ENCODE measurements at regions not wholly inside any gene's neighbourhood (a gene's known extent, or its start where the extent isn't known, plus 50 kb on each side); places are given as distances from the start of the nearest gene placed in this dataset.

DNA sequence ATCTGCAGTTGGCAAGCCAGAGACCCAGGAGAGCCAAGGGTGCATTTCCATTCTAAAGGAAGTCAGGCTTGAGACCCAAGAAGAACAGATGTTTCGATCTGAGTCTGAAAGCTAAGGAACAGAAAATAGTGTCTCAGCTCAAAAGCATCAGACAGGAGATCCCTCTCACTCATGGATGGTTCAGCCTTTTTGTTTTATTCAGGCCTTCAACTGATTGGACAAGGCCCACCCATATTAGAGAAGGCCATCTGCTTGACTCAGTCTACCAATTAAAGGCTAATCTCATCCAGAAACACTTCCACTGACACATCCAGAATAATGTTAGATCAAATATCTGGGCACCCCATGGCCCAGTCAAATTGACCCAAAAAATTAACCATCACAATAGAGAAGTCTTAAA, 255.0 kb downstream of the TXNL1 start:
- no peak for TF ChIP-seq SUZ12 (IDR thresholded peaks at IDR 0.05; ENCODE audit: extremely low read depth, insufficient read depth, insufficient read length)
- no peak for TF ChIP-seq ZNF274 (IDR thresholded peaks at IDR 0.05; ENCODE audit: low read depth, low read length)
- TF ChIP-seq YY1 (IDR thresholded peaks at IDR 0.05; ENCODE audit: insufficient read depth, insufficient read length): no peak

DNA sequence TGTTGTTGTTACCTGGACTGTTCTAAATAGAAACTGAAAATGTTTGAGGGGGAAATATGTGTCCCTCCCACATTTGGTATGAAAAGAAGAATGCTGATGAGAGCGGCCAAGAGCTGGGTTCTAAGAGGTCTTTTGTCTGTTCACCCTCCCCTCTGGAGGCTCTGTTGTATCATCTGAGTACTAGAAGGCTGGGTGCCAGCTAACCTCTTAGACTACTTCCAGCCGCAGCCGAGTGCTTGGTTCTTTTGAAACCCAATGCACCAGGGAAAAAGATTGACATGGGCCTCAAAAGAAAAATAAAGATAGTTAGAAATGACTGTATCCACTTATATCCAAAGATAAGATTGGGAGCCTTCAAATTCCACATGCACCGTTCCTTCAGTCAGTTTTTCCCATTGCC, 255.9 kb downstream of the TXNL1 start:
- no peaks in the 10 kb centered on the region for H3K4me1 ChIP-seq (ENCODE audit: insufficient read depth, insufficient read length)
- no peaks in the 10 kb centered on the region for H3K36me3 ChIP-seq (ENCODE audit: insufficient read depth, insufficient read length, low read length)
- no peak overlapping the region for H3K9ac ChIP-seq (ENCODE audit: insufficient read length, low read depth)
- no peaks in the 10 kb centered on the region for H3K27me3 ChIP-seq (ENCODE audit: insufficient read depth, insufficient read length)
- TF ChIP-seq YY1 (IDR thresholded peaks at IDR 0.05; ENCODE audit: insufficient read depth, insufficient read length): no peak
- TF ChIP-seq ZNF274 (IDR thresholded peaks at IDR 0.05; ENCODE audit: low read depth, low read length): no peak
- TF ChIP-seq SUZ12 (IDR thresholded peaks at IDR 0.05; ENCODE audit: extremely low read depth, insufficient read depth, insufficient read length): no peak
- no peaks in the 10 kb centered on the region for H3K9me3 ChIP-seq (ENCODE audit: insufficient read depth, low read length)
- no peak overlapping the region for H3K4me3 ChIP-seq (ENCODE audit: insufficient read length, low read depth)
- DNase-seq (ENCODE audit: low read depth, low spot score): no peak

More for the DNA sequence above, 255.0 kb downstream of the TXNL1 start:
- Histone ChIP-seq H3K27me3 (ENCODE audit: insufficient read depth, insufficient read length) (no peaks in the 10 kb centered on the region), H3K9me3 (ENCODE audit: insufficient read depth, low read length) (no peaks in the 10 kb centered on the region), H3K4me3 (ENCODE audit: insufficient read length, low read depth) (no peak overlapping the region), H3K9ac (ENCODE audit: insufficient read length, low read depth) (no peak overlapping the region), H3K4me1 (ENCODE audit: insufficient read depth, insufficient read length) (no peaks in the 10 kb centered on the region), H3K36me3 (ENCODE audit: insufficient read depth, insufficient read length, low read length) (no peaks in the 10 kb centered on the region)
- DNase-seq (ENCODE audit: low read depth, low spot score): no peak

DNA sequence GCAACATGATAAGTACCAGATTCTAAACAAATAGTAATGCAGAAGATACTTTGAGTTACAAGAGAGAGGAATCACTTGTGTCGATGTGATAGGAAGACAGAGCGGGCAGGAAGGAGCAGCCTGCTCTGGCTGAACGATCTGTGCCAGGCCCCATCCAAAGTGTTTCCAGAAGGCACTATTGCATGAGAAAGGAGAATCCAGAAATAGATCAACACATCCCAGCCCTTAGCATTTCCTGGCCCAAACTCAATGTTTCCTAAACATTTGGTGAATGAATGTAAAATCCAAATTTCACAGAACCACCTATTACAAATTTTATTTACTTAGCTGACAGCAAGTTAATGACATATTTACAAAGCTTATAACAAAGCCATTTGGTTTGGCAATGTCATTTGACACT, 257.2 kb downstream of the TXNL1 start:
- no peaks in the 10 kb centered on the region for H3K36me3 ChIP-seq (ENCODE audit: insufficient read depth, insufficient read length, low read length)
- TF ChIP-seq SUZ12 (IDR thresholded peaks at IDR 0.05; ENCODE audit: extremely low read depth, insufficient read depth, insufficient read length): no peak
- TF ChIP-seq ZNF274 (IDR thresholded peaks at IDR 0.05; ENCODE audit: low read depth, low read length): no peak
- TF ChIP-seq YY1 (IDR thresholded peaks at IDR 0.05; ENCODE audit: insufficient read depth, insufficient read length): no peak
- H3K9me3 ChIP-seq (ENCODE audit: insufficient read depth, low read length): no peaks in the 10 kb centered on the region
- H3K9ac ChIP-seq (ENCODE audit: insufficient read length, low read depth): no peak overlapping the region
- no peaks in the 10 kb centered on the region for H3K4me1 ChIP-seq (ENCODE audit: insufficient read depth, insufficient read length)
- no peaks in the 10 kb centered on the region for H3K27me3 ChIP-seq (ENCODE audit: insufficient read depth, insufficient read length)
- no peak for DNase-seq (ENCODE audit: low read depth, low spot score)
- no peak overlapping the region for H3K4me3 ChIP-seq (ENCODE audit: insufficient read length, low read depth)

DNA sequence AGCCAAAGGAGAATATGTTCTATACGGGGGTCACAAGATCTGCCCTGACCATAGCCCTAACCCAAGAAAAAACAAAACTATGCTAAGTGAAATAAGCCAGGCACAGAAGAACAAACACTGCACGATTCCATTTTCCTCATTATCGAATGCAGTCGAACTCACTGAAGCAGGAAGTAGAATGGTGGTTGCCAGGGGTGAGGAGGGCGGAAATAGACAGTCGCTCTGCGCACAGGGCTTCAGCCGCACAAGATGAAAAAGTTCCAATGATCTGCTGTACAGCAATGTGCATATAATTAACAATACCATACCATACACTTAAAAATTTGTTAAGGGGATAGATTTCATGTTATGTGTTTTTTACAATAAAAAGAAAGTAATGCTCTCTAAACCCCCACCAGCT, 257.7 kb downstream of the TXNL1 start:
- no peaks in the 10 kb centered on the region for H3K9me3 ChIP-seq (ENCODE audit: insufficient read depth, low read length)
- no peak overlapping the region for H3K9ac ChIP-seq (ENCODE audit: insufficient read length, low read depth)
- H3K4me1 ChIP-seq (ENCODE audit: insufficient read depth, insufficient read length): no peaks in the 10 kb centered on the region
- no peaks in the 10 kb centered on the region for H3K27me3 ChIP-seq (ENCODE audit: insufficient read depth, insufficient read length)
- no peaks in the 10 kb centered on the region for H3K36me3 ChIP-seq (ENCODE audit: insufficient read depth, insufficient read length, low read length)
- no peak overlapping the region for H3K4me3 ChIP-seq (ENCODE audit: insufficient read length, low read depth)
- TF ChIP-seq ZNF274 (IDR thresholded peaks at IDR 0.05; ENCODE audit: low read depth, low read length) (no peak), YY1 (IDR thresholded peaks at IDR 0.05; ENCODE audit: insufficient read depth, insufficient read length) (no peak), SUZ12 (IDR thresholded peaks at IDR 0.05; ENCODE audit: extremely low read depth, insufficient read depth, insufficient read length) (no peak)
- DNase-seq (ENCODE audit: low read depth, low spot score): no peak

DNA sequence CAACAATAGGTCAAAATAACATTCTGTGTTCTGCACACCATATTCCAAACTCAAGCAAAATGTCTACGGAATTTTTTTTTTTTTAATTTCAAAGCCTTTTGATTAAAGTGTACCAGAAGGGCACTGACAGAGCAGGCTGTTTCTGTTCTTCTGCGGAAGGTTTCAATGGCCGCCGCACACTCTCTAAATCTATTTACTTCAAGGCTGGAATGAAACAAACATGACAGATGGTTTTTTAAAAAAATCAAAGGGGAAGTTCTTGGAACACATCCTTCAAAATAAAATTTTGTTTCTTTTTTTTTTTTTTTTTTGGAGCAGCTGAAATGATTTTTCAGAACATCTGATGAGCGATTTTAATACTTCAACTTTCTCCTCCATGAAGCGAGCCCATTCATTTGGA, 259.1 kb downstream of the TXNL1 start:
- DNase-seq (ENCODE audit: low read depth, low spot score): no peak
- TF ChIP-seq YY1 (IDR thresholded peaks at IDR 0.05; ENCODE audit: insufficient read depth, insufficient read length) (no peak), SUZ12 (IDR thresholded peaks at IDR 0.05; ENCODE audit: extremely low read depth, insufficient read depth, insufficient read length) (no peak), ZNF274 (IDR thresholded peaks at IDR 0.05; ENCODE audit: low read depth, low read length) (no peak)
- Histone ChIP-seq H3K36me3 (ENCODE audit: insufficient read depth, insufficient read length, low read length) (no peaks in the 10 kb centered on the region), H3K9me3 (ENCODE audit: insufficient read depth, low read length) (no peaks in the 10 kb centered on the region), H3K4me1 (ENCODE audit: insufficient read depth, insufficient read length) (no peaks in the 10 kb centered on the region), H3K9ac (ENCODE audit: insufficient read length, low read depth) (no peak overlapping the region), H3K4me3 (ENCODE audit: insufficient read length, low read depth) (no peak overlapping the region), H3K27me3 (ENCODE audit: insufficient read depth, insufficient read length) (no peaks in the 10 kb centered on the region)

DNA sequence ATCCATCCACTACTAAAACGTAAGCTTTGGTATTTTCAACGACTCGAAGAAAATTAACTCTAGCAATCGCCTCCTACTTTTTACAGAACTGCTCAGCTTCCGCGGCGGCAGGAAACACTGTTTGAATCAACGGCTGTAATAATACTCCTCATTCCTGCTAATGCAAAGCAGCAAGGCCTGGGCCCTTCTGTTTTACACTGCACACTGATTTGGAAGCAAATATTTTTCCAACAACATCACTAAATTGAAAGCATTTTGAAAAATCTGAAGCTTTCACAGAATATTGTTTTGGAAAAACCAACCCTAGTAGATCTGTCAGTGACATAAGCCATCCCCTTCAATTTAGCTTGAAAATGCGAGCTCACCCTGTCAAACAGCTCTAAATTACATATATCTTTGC, 261.2 kb downstream of the TXNL1 start:
- DNase-seq (ENCODE audit: low read depth, low spot score): no peak
- no peak overlapping the region for H3K4me3 ChIP-seq (ENCODE audit: insufficient read length, low read depth)
- H3K36me3 ChIP-seq (ENCODE audit: insufficient read depth, insufficient read length, low read length): no peaks in the 10 kb centered on the region
- H3K9me3 ChIP-seq (ENCODE audit: insufficient read depth, low read length): no peaks in the 10 kb centered on the region
- no peaks in the 10 kb centered on the region for H3K4me1 ChIP-seq (ENCODE audit: insufficient read depth, insufficient read length)
- TF ChIP-seq ZNF274 (IDR thresholded peaks at IDR 0.05; ENCODE audit: low read depth, low read length) (no peak), SUZ12 (IDR thresholded peaks at IDR 0.05; ENCODE audit: extremely low read depth, insufficient read depth, insufficient read length) (no peak), YY1 (IDR thresholded peaks at IDR 0.05; ENCODE audit: insufficient read depth, insufficient read length) (no peak)
- H3K27me3 ChIP-seq (ENCODE audit: insufficient read depth, insufficient read length): no peaks in the 10 kb centered on the region
- no peak overlapping the region for H3K9ac ChIP-seq (ENCODE audit: insufficient read length, low read depth)

DNA sequence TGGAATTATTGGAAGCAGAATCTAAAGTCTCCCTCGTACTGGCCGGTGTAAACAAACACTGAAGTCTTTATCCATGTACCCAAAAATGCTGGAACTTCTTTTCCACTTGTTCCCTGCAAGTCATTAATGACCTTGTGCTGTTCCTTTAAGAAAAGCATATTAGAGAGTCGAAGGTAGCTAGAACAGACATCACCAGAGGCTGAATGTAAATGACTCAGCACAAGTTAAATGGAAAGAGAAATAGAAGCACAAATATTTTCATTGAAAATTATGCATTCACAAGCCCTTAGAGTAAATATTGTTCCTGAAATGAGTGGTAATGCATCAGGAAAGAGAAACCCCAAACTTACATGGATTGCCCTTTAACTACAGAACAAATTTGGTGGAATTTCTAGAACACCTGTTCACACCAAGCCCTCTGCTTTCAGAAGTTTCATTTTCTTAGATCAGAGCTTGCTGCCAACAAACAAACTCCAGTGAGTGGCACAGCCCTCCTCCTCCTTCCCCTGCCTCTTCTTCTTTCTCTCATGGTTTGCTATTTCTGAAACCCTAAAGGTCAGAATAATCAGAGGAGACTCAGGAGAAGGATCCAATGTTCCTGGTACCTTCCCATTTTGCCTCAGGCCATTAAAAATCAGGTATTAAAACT, 264.3 kb downstream of the TXNL1 start:
- H3K27me3 ChIP-seq (ENCODE audit: insufficient read depth, insufficient read length): no peaks in the 10 kb centered on the region
- no peaks in the 10 kb centered on the region for H3K4me1 ChIP-seq (ENCODE audit: insufficient read depth, insufficient read length)
- H3K36me3 ChIP-seq (ENCODE audit: insufficient read depth, insufficient read length, low read length): no peaks in the 10 kb centered on the region
- no peak overlapping the region for H3K9ac ChIP-seq (ENCODE audit: insufficient read length, low read depth)
- TF ChIP-seq YY1 (IDR thresholded peaks at IDR 0.05; ENCODE audit: insufficient read depth, insufficient read length) (no peak), ZNF274 (IDR thresholded peaks at IDR 0.05; ENCODE audit: low read depth, low read length) (no peak), SUZ12 (IDR thresholded peaks at IDR 0.05; ENCODE audit: extremely low read depth, insufficient read depth, insufficient read length) (no peak)
- H3K9me3 ChIP-seq (ENCODE audit: insufficient read depth, low read length): no peaks in the 10 kb centered on the region
- DNase-seq (ENCODE audit: low read depth, low spot score): no peak
- H3K4me3 ChIP-seq (ENCODE audit: insufficient read length, low read depth): no peak overlapping the region
